Breast epithelium (tissue), 3 donors: ENCODE measurements at regions not wholly inside any gene's neighbourhood (a gene's known extent, or its start where the extent isn't known, plus 50 kb on each side); places are given as distances from the start of the nearest gene placed in this dataset.

Source experiments
- CTCF ChIP-seq, 3 donors: fragments of 450-650 bp; IDR thresholded peaks; one replicate each; pipeline ENCODE4 v1.5.1; 2016 to 2017; ENCODE audit warnings: antibody characterized with exemption in 3 of 3, mild to moderate bottlenecking in 3 of 3, moderate library complexity in 3 of 3
- POLR2A ChIP-seq: fragments of 450-650 bp; IDR thresholded peaks from one replicate; pipeline ENCODE4 v1.6.1; 2016; ENCODE audit warnings: antibody characterized with exemption, mild to moderate bottlenecking, moderate library complexity
- POLR2AphosphoS5 ChIP-seq, 3 donors: sonication (generic); formaldehyde crosslinking; IDR thresholded peaks; one replicate each; pipeline ENCODE4 v1.6.1; 2017; ENCODE audit warnings: antibody characterized with exemption in 3 of 3

GRCh38 chr3:33926998-33927605, 128.7 kb downstream of the PDCD6IP start:
- no peak for TF ChIP-seq CTCF (IDR thresholded peaks at IDR 0.05)
- no peak for TF ChIP-seq POLR2A
- TF ChIP-seq POLR2AphosphoS5 (IDR thresholded peaks at IDR 0.05) = no peak
